ENCODE measurements at regions not wholly inside any gene's neighbourhood (a gene's known extent, or its start where the extent isn't known, plus 50 kb on each side); places are given as distances from the start of the nearest gene placed in this dataset.

- Mint-ChIP-seq H3K27ac (ENCODE audit: unreplicated experiment) (no peak overlapping the region), H3K9me3 (ENCODE audit: unreplicated experiment) (no peaks in the 10 kb centered on the region), H3K27me3 (ENCODE audit: unreplicated experiment) (no peaks in the 10 kb centered on the region), H3K4me3 (ENCODE audit: unreplicated experiment) (peak overlapping the region; percentile 35), H3K36me3 (ENCODE audit: low read depth, unreplicated experiment) (no peaks in the 10 kb centered on the region), H3K4me1 (ENCODE audit: unreplicated experiment) (peaks cover 13% of the 10 kb centered on the region)
- DNase-seq (ENCODE audit: low spot score), result no peak
- TF ChIP-seq CTCF (IDR thresholded peaks at IDR 0.05; ENCODE audit: unreplicated experiment), result no peak
These were observed 57.3 kb upstream of the SP3 start for GRCh38 chr2:174022431-174022830.

DNA sequence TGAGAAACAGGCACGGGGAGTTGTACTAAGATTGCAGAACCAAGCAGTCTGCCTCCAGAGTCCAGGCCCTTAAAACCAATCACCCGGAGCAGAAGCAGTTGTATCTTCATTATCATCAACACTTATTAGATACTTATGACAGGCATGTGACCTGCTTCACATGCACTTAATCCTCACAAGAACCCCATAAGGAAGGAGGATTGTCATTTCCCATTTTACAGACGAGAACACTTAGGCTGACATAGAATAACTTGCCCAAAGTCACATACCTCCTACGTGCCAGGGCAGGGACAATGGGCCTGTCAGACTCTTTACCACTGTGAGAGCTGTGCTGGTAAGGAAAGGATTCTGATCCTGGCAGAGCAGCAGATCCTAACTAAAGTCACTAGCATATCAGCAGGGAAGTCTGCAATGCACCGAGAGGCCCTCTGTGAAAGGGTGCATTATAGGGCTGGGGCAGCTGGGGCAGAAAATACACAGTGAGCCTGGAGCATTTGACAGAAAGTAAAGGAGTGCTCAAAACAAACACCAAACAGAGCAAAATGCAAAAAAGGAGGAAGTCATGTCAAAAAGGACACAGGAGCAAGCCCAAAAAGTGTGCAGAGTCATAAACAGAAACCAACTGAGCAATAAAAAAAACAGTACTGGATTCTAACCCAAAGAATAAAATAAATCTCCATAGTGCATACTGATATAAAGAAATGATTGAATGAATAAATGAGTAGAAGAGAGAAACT is 55.9 kb upstream of the SP3 start:
- no peaks in the 10 kb centered on the region for H3K27me3 Mint-ChIP-seq (ENCODE audit: unreplicated experiment)
- no peaks in the 10 kb centered on the region for H3K9me3 Mint-ChIP-seq (ENCODE audit: unreplicated experiment)
- H3K27ac Mint-ChIP-seq (ENCODE audit: unreplicated experiment), result no peak overlapping the region

DNA sequence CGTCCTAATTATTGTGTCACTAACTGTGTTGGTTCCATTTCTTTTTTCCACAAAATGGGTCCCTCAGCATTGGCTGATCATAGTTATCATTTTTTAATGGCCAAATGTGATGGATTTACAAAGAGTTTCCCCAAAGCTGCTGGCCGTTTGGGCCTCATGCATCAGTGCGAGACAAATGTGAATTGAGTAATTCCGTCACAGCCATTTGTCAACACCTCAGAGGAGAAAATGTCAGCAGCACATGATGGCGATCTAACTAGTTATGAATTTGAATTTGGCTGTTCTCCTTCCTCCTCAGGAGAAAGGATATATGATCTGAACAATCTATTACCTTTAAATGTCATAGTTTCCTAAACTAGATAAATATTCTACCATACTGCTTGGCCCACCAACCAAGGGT is 54.9 kb upstream of the SP3 start:
- no peaks in the 10 kb centered on the region for H3K36me3 Mint-ChIP-seq (ENCODE audit: low read depth, unreplicated experiment)
- no peak overlapping the region for H3K4me3 Mint-ChIP-seq (ENCODE audit: unreplicated experiment)
- no peaks in the 10 kb centered on the region for H3K27me3 Mint-ChIP-seq (ENCODE audit: unreplicated experiment)
- no peak overlapping the region for H3K27ac Mint-ChIP-seq (ENCODE audit: unreplicated experiment)
- H3K4me1 Mint-ChIP-seq (ENCODE audit: unreplicated experiment), result peaks cover 4% of the 10 kb centered on the region
- H3K9me3 Mint-ChIP-seq (ENCODE audit: unreplicated experiment), result no peaks in the 10 kb centered on the region
- TF ChIP-seq CTCF (IDR thresholded peaks at IDR 0.05; ENCODE audit: unreplicated experiment), result no peak
- no peak for DNase-seq (ENCODE audit: low spot score)

More for the DNA sequence above, 55.9 kb upstream of the SP3 start:
- H3K4me1 Mint-ChIP-seq (ENCODE audit: unreplicated experiment), result peaks cover 9% of the 10 kb centered on the region
- no peak for DNase-seq (ENCODE audit: low spot score)
- TF ChIP-seq CTCF (IDR thresholded peaks at IDR 0.05; ENCODE audit: unreplicated experiment), result no peak
- no peak overlapping the region for H3K4me3 Mint-ChIP-seq (ENCODE audit: unreplicated experiment)
- no peaks in the 10 kb centered on the region for H3K36me3 Mint-ChIP-seq (ENCODE audit: low read depth, unreplicated experiment)

DNA sequence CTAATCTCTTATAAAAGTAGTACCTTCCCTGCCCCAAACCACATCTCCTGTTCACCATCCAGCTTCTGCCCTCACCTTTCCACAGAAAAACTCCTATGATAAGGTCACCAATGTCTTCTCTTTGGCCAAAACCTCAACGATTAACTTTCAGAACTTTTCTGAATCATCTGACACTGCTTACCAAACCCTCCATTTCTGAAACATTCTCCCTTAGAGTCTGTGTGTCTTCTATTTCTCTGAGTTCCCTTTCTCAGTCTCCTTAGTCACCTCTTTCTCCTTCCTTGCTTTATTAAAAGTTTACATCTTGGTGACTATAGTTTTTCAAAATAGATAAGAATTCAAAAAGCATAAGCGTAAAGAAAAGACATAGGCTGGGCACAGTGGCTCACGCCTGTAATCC is 51.3 kb upstream of the SP3 start:
- H3K27me3 Mint-ChIP-seq (ENCODE audit: unreplicated experiment), result peaks cover 3% of the 10 kb centered on the region
- no peak for DNase-seq (ENCODE audit: low spot score)
- H3K4me3 Mint-ChIP-seq (ENCODE audit: unreplicated experiment), result no peak overlapping the region
- no peaks in the 10 kb centered on the region for H3K9me3 Mint-ChIP-seq (ENCODE audit: unreplicated experiment)
- TF ChIP-seq CTCF (IDR thresholded peaks at IDR 0.05; ENCODE audit: unreplicated experiment), result no peak
- H3K27ac Mint-ChIP-seq (ENCODE audit: unreplicated experiment), result no peak overlapping the region
- no peaks in the 10 kb centered on the region for H3K36me3 Mint-ChIP-seq (ENCODE audit: low read depth, unreplicated experiment)
- H3K4me1 Mint-ChIP-seq (ENCODE audit: unreplicated experiment), result peaks cover 11% of the 10 kb centered on the region

- no peaks in the 10 kb centered on the region for H3K36me3 Mint-ChIP-seq (ENCODE audit: low read depth, unreplicated experiment)
- peaks cover 19% of the 10 kb centered on the region for H3K4me1 Mint-ChIP-seq (ENCODE audit: unreplicated experiment)
- DNase-seq (ENCODE audit: low spot score), result no peak
- H3K4me3 Mint-ChIP-seq (ENCODE audit: unreplicated experiment), result no peak overlapping the region
- no peak overlapping the region for H3K27ac Mint-ChIP-seq (ENCODE audit: unreplicated experiment)
- TF ChIP-seq CTCF (IDR thresholded peaks at IDR 0.05; ENCODE audit: unreplicated experiment), result no peak
- H3K9me3 Mint-ChIP-seq (ENCODE audit: unreplicated experiment), result no peaks in the 10 kb centered on the region
- peaks cover 3% of the 10 kb centered on the region for H3K27me3 Mint-ChIP-seq (ENCODE audit: unreplicated experiment)
These were observed 50.3 kb upstream of the SP3 start for GRCh38 chr2:174015428-174015827.

All from endothelial cell (in vitro differentiated cells).